ENCODE measurements at regions not wholly inside any gene's neighbourhood (a gene's known extent, or its start where the extent isn't known, plus 50 kb on each side); places are given as distances from the start of the nearest gene placed in this dataset.
A peak's percentile ranks its signal among the peaks of the same experiment; 100 is the strongest.

- no peak overlapping the region for H2AFZ ChIP-seq (ENCODE audit: insufficient read depth, low read length, poor library complexity)
- no peak overlapping the region for H3K14ac ChIP-seq (ENCODE audit: low read length)
- WGBS (ENCODE audit: extremely low coverage, insufficient coverage, insufficient read length) = no CpG with 5 or more reads among the region's 3 CpGs
- no peak overlapping the region for H3K23ac ChIP-seq (ENCODE audit: low read length)
- no peaks in the 10 kb centered on the region for H3K4me1 ChIP-seq (ENCODE audit: control insufficient read depth in 1 of 2, insufficient read depth in 2 of 2, low read length in 2 of 2)
- H3K9me3 ChIP-seq (ENCODE audit: insufficient read depth, low read depth, low read length) = no peaks in the 10 kb centered on the region
- no peak overlapping the region for H4K8ac ChIP-seq (ENCODE audit: low read depth, low read length)
- H3K4me3 ChIP-seq (ENCODE audit: low read depth, low read length) = no peak overlapping the region
- H4K12ac ChIP-seq (ENCODE audit: low read depth, low read length) = no peak overlapping the region
- no peak overlapping the region for H2BK120ac ChIP-seq (ENCODE audit: insufficient read depth, low read length, poor library complexity)
- H3K4ac ChIP-seq (ENCODE audit: low read depth, low read length) = no peak overlapping the region
- H3K9ac ChIP-seq (ENCODE audit: low read length) = no peak overlapping the region
- no peak overlapping the region for H3K4me2 ChIP-seq (ENCODE audit: low read length)
- no peak overlapping the region for H4K91ac ChIP-seq (ENCODE audit: low read depth, low read length)
- no peak overlapping the region for H2BK12ac ChIP-seq (ENCODE audit: low read length)
- H2AK5ac ChIP-seq (ENCODE audit: low read length) = no peak overlapping the region
- H3K27ac ChIP-seq (ENCODE audit: low read depth, low read length) = no peak overlapping the region
- no peak overlapping the region for H3K18ac ChIP-seq (ENCODE audit: low read length)
- H2BK5ac ChIP-seq (ENCODE audit: low read depth, low read length, poor library complexity) = no peak overlapping the region
- H3K36me3 ChIP-seq (ENCODE audit: control insufficient read depth in 1 of 2, insufficient read depth in 2 of 2, low read length in 2 of 2) = no peaks in the 10 kb centered on the region
- no peaks in the 10 kb centered on the region for H3K79me1 ChIP-seq (ENCODE audit: low read length)
- no peaks in the 10 kb centered on the region for H3K79me2 ChIP-seq (ENCODE audit: control insufficient read depth, insufficient read depth, low read length, poor library complexity)
- peak; percentile 58 to 93 for DNase-seq
- no peaks in the 10 kb centered on the region for H3K27me3 ChIP-seq (ENCODE audit: insufficient read depth, low read length)
Observed at GRCh38 chr15:94041746-94042145, 189.6 kb upstream of the MCTP2 start.

GRCh38 chr15:94040541-94041248, 190.7 kb upstream of the MCTP2 start:
- Histone ChIP-seq H3K9me3 (ENCODE audit: insufficient read depth, low read depth, low read length) (no peaks in the 10 kb centered on the region), H2BK5ac (ENCODE audit: low read depth, low read length, poor library complexity) (no peak overlapping the region), H3K79me1 (ENCODE audit: low read length) (no peaks in the 10 kb centered on the region), H3K79me2 (ENCODE audit: control insufficient read depth, insufficient read depth, low read length, poor library complexity) (no peaks in the 10 kb centered on the region), H3K4me2 (ENCODE audit: low read length) (no peak overlapping the region), H3K9ac (ENCODE audit: low read length) (no peak overlapping the region), H3K18ac (ENCODE audit: low read length) (no peak overlapping the region), H3K27ac (ENCODE audit: low read depth, low read length) (no peak overlapping the region), H2BK120ac (ENCODE audit: insufficient read depth, low read length, poor library complexity) (no peak overlapping the region), H4K91ac (ENCODE audit: low read depth, low read length) (no peak overlapping the region), H4K8ac (ENCODE audit: low read depth, low read length) (no peak overlapping the region), H3K23ac (ENCODE audit: low read length) (no peak overlapping the region), H3K36me3 (ENCODE audit: control insufficient read depth in 1 of 2, insufficient read depth in 2 of 2, low read length in 2 of 2) (no peaks in the 10 kb centered on the region), H2AK5ac (ENCODE audit: low read length) (no peak overlapping the region), H3K4me1 (ENCODE audit: control insufficient read depth in 1 of 2, insufficient read depth in 2 of 2, low read length in 2 of 2) (no peaks in the 10 kb centered on the region), H4K12ac (ENCODE audit: low read depth, low read length) (no peak overlapping the region), H3K27me3 (ENCODE audit: insufficient read depth, low read length) (no peaks in the 10 kb centered on the region), H2BK12ac (ENCODE audit: low read length) (no peak overlapping the region), H3K4ac (ENCODE audit: low read depth, low read length) (no peak overlapping the region), H3K14ac (ENCODE audit: low read length) (no peak overlapping the region), H3K4me3 (ENCODE audit: low read depth, low read length) (no peak overlapping the region), H2AFZ (ENCODE audit: insufficient read depth, low read length, poor library complexity) (no peak overlapping the region)
- no peak for DNase-seq
- no CpG with 5 or more reads among the region's 2 CpGs for WGBS (ENCODE audit: extremely low coverage, insufficient coverage, insufficient read length)

GRCh38 chr15:94036156-94036555, 195.2 kb upstream of the MCTP2 start:
- H3K36me3 ChIP-seq (ENCODE audit: control insufficient read depth in 1 of 2, insufficient read depth in 2 of 2, low read length in 2 of 2) = no peaks in the 10 kb centered on the region
- H2BK120ac ChIP-seq (ENCODE audit: insufficient read depth, low read length, poor library complexity) = no peak overlapping the region
- H3K4me1 ChIP-seq (ENCODE audit: control insufficient read depth in 1 of 2, insufficient read depth in 2 of 2, low read length in 2 of 2) = no peaks in the 10 kb centered on the region
- no peak overlapping the region for H2BK5ac ChIP-seq (ENCODE audit: low read depth, low read length, poor library complexity)
- H3K4me2 ChIP-seq (ENCODE audit: low read length) = no peak overlapping the region
- H4K91ac ChIP-seq (ENCODE audit: low read depth, low read length) = no peak overlapping the region
- H3K18ac ChIP-seq (ENCODE audit: low read length) = no peak overlapping the region
- WGBS (ENCODE audit: extremely low coverage, insufficient coverage, insufficient read length) = no CpG with 5 or more reads among the region's 2 CpGs
- H3K79me2 ChIP-seq (ENCODE audit: control insufficient read depth, insufficient read depth, low read length, poor library complexity) = no peaks in the 10 kb centered on the region
- no peak overlapping the region for H3K4me3 ChIP-seq (ENCODE audit: low read depth, low read length)
- H2BK12ac ChIP-seq (ENCODE audit: low read length) = no peak overlapping the region
- H4K12ac ChIP-seq (ENCODE audit: low read depth, low read length) = no peak overlapping the region
- peak in 1 of 2 donors; percentile 9 for DNase-seq
- H3K9me3 ChIP-seq (ENCODE audit: insufficient read depth, low read depth, low read length) = no peaks in the 10 kb centered on the region
- H3K23ac ChIP-seq (ENCODE audit: low read length) = no peak overlapping the region
- no peak overlapping the region for H3K9ac ChIP-seq (ENCODE audit: low read length)
- no peak overlapping the region for H3K4ac ChIP-seq (ENCODE audit: low read depth, low read length)
- no peak overlapping the region for H2AK5ac ChIP-seq (ENCODE audit: low read length)
- no peak overlapping the region for H4K8ac ChIP-seq (ENCODE audit: low read depth, low read length)
- H2AFZ ChIP-seq (ENCODE audit: insufficient read depth, low read length, poor library complexity) = no peak overlapping the region
- H3K14ac ChIP-seq (ENCODE audit: low read length) = no peak overlapping the region
- no peaks in the 10 kb centered on the region for H3K27me3 ChIP-seq (ENCODE audit: insufficient read depth, low read length)
- no peak overlapping the region for H3K27ac ChIP-seq (ENCODE audit: low read depth, low read length)
- no peaks in the 10 kb centered on the region for H3K79me1 ChIP-seq (ENCODE audit: low read length)

GRCh38 chr15:94033683-94034020, 197.7 kb upstream of the MCTP2 start:
- WGBS (ENCODE audit: extremely low coverage, insufficient coverage, insufficient read length) = no CpG with 5 or more reads among the region's 17 CpGs
- no peak overlapping the region for H2AFZ ChIP-seq (ENCODE audit: insufficient read depth, low read length, poor library complexity)

More at GRCh38 chr15:94033683-94034020, 197.7 kb upstream of the MCTP2 start:
- no peak overlapping the region for H4K12ac ChIP-seq (ENCODE audit: low read depth, low read length)
- H3K79me1 ChIP-seq (ENCODE audit: low read length) = no peaks in the 10 kb centered on the region
- no peaks in the 10 kb centered on the region for H3K9me3 ChIP-seq (ENCODE audit: insufficient read depth, low read depth, low read length)
- no peak overlapping the region for H2AK5ac ChIP-seq (ENCODE audit: low read length)
- no peak overlapping the region for H2BK5ac ChIP-seq (ENCODE audit: low read depth, low read length, poor library complexity)
- H3K14ac ChIP-seq (ENCODE audit: low read length) = no peak overlapping the region
- peak overlapping the region; percentile 11 for H3K4me3 ChIP-seq (ENCODE audit: low read depth, low read length)
- no peak overlapping the region for H3K18ac ChIP-seq (ENCODE audit: low read length)
- H2BK12ac ChIP-seq (ENCODE audit: low read length) = no peak overlapping the region
- H3K27me3 ChIP-seq (ENCODE audit: insufficient read depth, low read length) = no peaks in the 10 kb centered on the region
- no peak overlapping the region for H3K23ac ChIP-seq (ENCODE audit: low read length)
- H4K8ac ChIP-seq (ENCODE audit: low read depth, low read length) = no peak overlapping the region
- no peak overlapping the region for H3K27ac ChIP-seq (ENCODE audit: low read depth, low read length)
- no peaks in the 10 kb centered on the region for H3K4me1 ChIP-seq (ENCODE audit: control insufficient read depth in 1 of 2, insufficient read depth in 2 of 2, low read length in 2 of 2)
- no peak overlapping the region for H3K4ac ChIP-seq (ENCODE audit: low read depth, low read length)
- no peak for DNase-seq
- H3K4me2 ChIP-seq (ENCODE audit: low read length) = no peak overlapping the region
- no peaks in the 10 kb centered on the region for H3K36me3 ChIP-seq (ENCODE audit: control insufficient read depth in 1 of 2, insufficient read depth in 2 of 2, low read length in 2 of 2)
- no peak overlapping the region for H2BK120ac ChIP-seq (ENCODE audit: insufficient read depth, low read length, poor library complexity)
- no peaks in the 10 kb centered on the region for H3K79me2 ChIP-seq (ENCODE audit: control insufficient read depth, insufficient read depth, low read length, poor library complexity)
- no peak overlapping the region for H4K91ac ChIP-seq (ENCODE audit: low read depth, low read length)
- no peak overlapping the region for H3K9ac ChIP-seq (ENCODE audit: low read length)

Data from trophoblast cell (in vitro differentiated cells and primary cell).